ENCODE measurements at regions not wholly inside any gene's neighbourhood (a gene's known extent, or its start where the extent isn't known, plus 50 kb on each side); places are given as distances from the start of the nearest gene placed in this dataset.

GRCh38 chr2:238726670-238727584 is 121.0 kb upstream of the TWIST2 start:
- TF ChIP-seq CTCF (IDR thresholded peaks at IDR 0.05; ENCODE audit: low read depth, low read length) (no peak), EZH2phosphoT487 (IDR thresholded peaks at IDR 0.05; ENCODE audit: low read depth) (no peak)
